ENCODE measurements at regions not wholly inside any gene's neighbourhood (a gene's known extent, or its start where the extent isn't known, plus 50 kb on each side); places are given as distances from the start of the nearest gene placed in this dataset.

GRCh38 chr17:71828182-71828596 is 292.6 kb upstream of the SOX9 start:
- Mint-ChIP-seq H3K36me3 (ENCODE audit: low read depth) (no peaks in the 10 kb centered on the region), H3K9me3 (peaks cover 3% of the 10 kb centered on the region), H3K27ac (no peak overlapping the region), H3K4me1 (no peaks in the 10 kb centered on the region), H3K4me3 (no peak overlapping the region), H3K27me3 (no peaks in the 10 kb centered on the region)
- DNase-seq (no peak), ATAC-seq (no peak)

- ATAC-seq, result no peak
- H3K9me3 Mint-ChIP-seq, result peaks cover 6% of the 10 kb centered on the region
- no peak overlapping the region for H3K27ac Mint-ChIP-seq
- DNase-seq, result no peak
- H3K4me3 Mint-ChIP-seq, result no peak overlapping the region
- no peaks in the 10 kb centered on the region for H3K4me1 Mint-ChIP-seq
- no peaks in the 10 kb centered on the region for H3K36me3 Mint-ChIP-seq (ENCODE audit: low read depth)
- H3K27me3 Mint-ChIP-seq, result no peaks in the 10 kb centered on the region
Measured at GRCh38 chr17:71830866-71831265, 290.0 kb upstream of the SOX9 start.

GRCh38 chr17:71842986-71843385 is 277.8 kb upstream of the SOX9 start:
- H3K36me3 Mint-ChIP-seq (ENCODE audit: low read depth), result no peaks in the 10 kb centered on the region

GRCh38 chr17:71845337-71845736 is 275.5 kb upstream of the SOX9 start:
- Mint-ChIP-seq H3K4me1 (no peaks in the 10 kb centered on the region), H3K27ac (no peak overlapping the region), H3K27me3 (no peaks in the 10 kb centered on the region), H3K36me3 (ENCODE audit: low read depth) (no peaks in the 10 kb centered on the region), H3K9me3 (peaks cover 12% of the 10 kb centered on the region), H3K4me3 (no peak overlapping the region)
- ATAC-seq (no peak), DNase-seq (no peak)

More at GRCh38 chr17:71842986-71843385, 277.8 kb upstream of the SOX9 start:
- Mint-ChIP-seq H3K27ac (no peak overlapping the region), H3K9me3 (peaks cover 12% of the 10 kb centered on the region), H3K27me3 (no peaks in the 10 kb centered on the region), H3K4me3 (no peak overlapping the region), H3K4me1 (no peaks in the 10 kb centered on the region)
- DNase-seq, result no peak
- no peak for ATAC-seq

GRCh38 chr17:71846561-71847110 is 274.2 kb upstream of the SOX9 start:
- H3K36me3 Mint-ChIP-seq (ENCODE audit: low read depth), result no peaks in the 10 kb centered on the region
- no peak overlapping the region for H3K4me3 Mint-ChIP-seq
- no peak overlapping the region for H3K27ac Mint-ChIP-seq
- DNase-seq (no peak), ATAC-seq (no peak)
- H3K27me3 Mint-ChIP-seq, result no peaks in the 10 kb centered on the region
- H3K4me1 Mint-ChIP-seq, result no peaks in the 10 kb centered on the region
- peaks cover 10% of the 10 kb centered on the region for H3K9me3 Mint-ChIP-seq

- Mint-ChIP-seq H3K4me1 (no peaks in the 10 kb centered on the region), H3K9me3 (peaks cover 8% of the 10 kb centered on the region), H3K27me3 (no peaks in the 10 kb centered on the region), H3K4me3 (no peak overlapping the region), H3K27ac (no peak overlapping the region), H3K36me3 (ENCODE audit: low read depth) (no peaks in the 10 kb centered on the region)
- DNase-seq (no peak), ATAC-seq (no peak)
Measured at GRCh38 chr17:71849783-71850768, 270.7 kb upstream of the SOX9 start.

- Mint-ChIP-seq H3K36me3 (ENCODE audit: low read depth) (no peaks in the 10 kb centered on the region), H3K27me3 (no peaks in the 10 kb centered on the region), H3K4me1 (no peaks in the 10 kb centered on the region), H3K27ac (no peak overlapping the region), H3K9me3 (peaks cover 8% of the 10 kb centered on the region), H3K4me3 (no peak overlapping the region)
- DNase-seq (no peak), ATAC-seq (no peak)
Measured at GRCh38 chr17:71850812-71851211, 270.0 kb upstream of the SOX9 start.

GRCh38 chr17:71855010-71855409 is 265.8 kb upstream of the SOX9 start:
- no peak overlapping the region for H3K27ac Mint-ChIP-seq
- no peaks in the 10 kb centered on the region for H3K27me3 Mint-ChIP-seq
- ATAC-seq (no peak), DNase-seq (no peak)
- no peaks in the 10 kb centered on the region for H3K4me1 Mint-ChIP-seq
- no peak overlapping the region for H3K4me3 Mint-ChIP-seq
- peaks cover 8% of the 10 kb centered on the region for H3K9me3 Mint-ChIP-seq
- no peaks in the 10 kb centered on the region for H3K36me3 Mint-ChIP-seq (ENCODE audit: low read depth)

- H3K9me3 Mint-ChIP-seq, result no peaks in the 10 kb centered on the region
- DNase-seq (no peak), ATAC-seq (no peak)
- no peak overlapping the region for H3K4me3 Mint-ChIP-seq
- H3K27ac Mint-ChIP-seq, result no peak overlapping the region
- no peaks in the 10 kb centered on the region for H3K27me3 Mint-ChIP-seq
- no peaks in the 10 kb centered on the region for H3K36me3 Mint-ChIP-seq (ENCODE audit: low read depth)
- no peaks in the 10 kb centered on the region for H3K4me1 Mint-ChIP-seq
Measured at GRCh38 chr17:71864755-71865154, 256.1 kb upstream of the SOX9 start.

GRCh38 chr17:71866095-71866494 is 254.7 kb upstream of the SOX9 start:
- DNase-seq (no peak), ATAC-seq (no peak)
- Mint-ChIP-seq H3K27ac (no peak overlapping the region), H3K27me3 (no peaks in the 10 kb centered on the region), H3K4me3 (no peak overlapping the region), H3K36me3 (ENCODE audit: low read depth) (no peaks in the 10 kb centered on the region), H3K9me3 (no peaks in the 10 kb centered on the region), H3K4me1 (no peaks in the 10 kb centered on the region)

- no peaks in the 10 kb centered on the region for H3K27me3 Mint-ChIP-seq
- H3K4me3 Mint-ChIP-seq, result no peak overlapping the region
- DNase-seq, result no peak
- no peaks in the 10 kb centered on the region for H3K4me1 Mint-ChIP-seq
- no peak overlapping the region for H3K27ac Mint-ChIP-seq
- ATAC-seq, result no peak
- H3K9me3 Mint-ChIP-seq, result no peaks in the 10 kb centered on the region
- H3K36me3 Mint-ChIP-seq (ENCODE audit: low read depth), result no peaks in the 10 kb centered on the region
Measured at GRCh38 chr17:71869293-71869692, 251.5 kb upstream of the SOX9 start.

GRCh38 chr17:71869841-71870545 is 250.8 kb upstream of the SOX9 start:
- no peak overlapping the region for H3K27ac Mint-ChIP-seq
- H3K36me3 Mint-ChIP-seq (ENCODE audit: low read depth), result no peaks in the 10 kb centered on the region
- no peak overlapping the region for H3K4me3 Mint-ChIP-seq
- ATAC-seq, result no peak
- no peaks in the 10 kb centered on the region for H3K27me3 Mint-ChIP-seq
- H3K9me3 Mint-ChIP-seq, result peaks cover 2% of the 10 kb centered on the region
- no peaks in the 10 kb centered on the region for H3K4me1 Mint-ChIP-seq
- no peak for DNase-seq

GRCh38 chr17:71870546-71870862 is 250.3 kb upstream of the SOX9 start:
- Mint-ChIP-seq H3K4me3 (no peak overlapping the region), H3K27ac (no peak overlapping the region), H3K9me3 (peaks cover 4% of the 10 kb centered on the region), H3K27me3 (no peaks in the 10 kb centered on the region), H3K36me3 (ENCODE audit: low read depth) (no peaks in the 10 kb centered on the region), H3K4me1 (no peaks in the 10 kb centered on the region)
- DNase-seq, result no peak
- no peak for ATAC-seq

GRCh38 chr17:71872843-71873485 is 247.9 kb upstream of the SOX9 start:
- Mint-ChIP-seq H3K4me3 (no peak overlapping the region), H3K4me1 (no peaks in the 10 kb centered on the region), H3K9me3 (peaks cover 4% of the 10 kb centered on the region), H3K27ac (no peak overlapping the region), H3K27me3 (no peaks in the 10 kb centered on the region), H3K36me3 (ENCODE audit: low read depth) (no peaks in the 10 kb centered on the region)
- no peak for ATAC-seq
- DNase-seq, result no peak

Data from activated naive CD8-positive, alpha-beta T cell treated with anti-CD3 and anti-CD28 coated beads, Interleukin-2, amount 50 U/mL, for 24 hours (primary cell).